HL-60 (cell line): ENCODE measurements at regions not wholly inside any gene's neighbourhood (a gene's known extent, or its start where the extent isn't known, plus 50 kb on each side); places are given as distances from the start of the nearest gene placed in this dataset.

Source experiments
- CTCF ChIP-seq: IDR thresholded peaks from one replicate; pipeline ENCODE4 v1.5.1; 2011; ENCODE audit warnings: low read length, control low read depth, inconsistent platforms; ENCODE audit not compliant: insufficient read depth
- POLR2AphosphoS5 ChIP-seq: IDR thresholded peaks from 2 replicates; pipeline ENCODE4 v1.6.1; 2012; ENCODE audit warnings: low read depth

DNA sequence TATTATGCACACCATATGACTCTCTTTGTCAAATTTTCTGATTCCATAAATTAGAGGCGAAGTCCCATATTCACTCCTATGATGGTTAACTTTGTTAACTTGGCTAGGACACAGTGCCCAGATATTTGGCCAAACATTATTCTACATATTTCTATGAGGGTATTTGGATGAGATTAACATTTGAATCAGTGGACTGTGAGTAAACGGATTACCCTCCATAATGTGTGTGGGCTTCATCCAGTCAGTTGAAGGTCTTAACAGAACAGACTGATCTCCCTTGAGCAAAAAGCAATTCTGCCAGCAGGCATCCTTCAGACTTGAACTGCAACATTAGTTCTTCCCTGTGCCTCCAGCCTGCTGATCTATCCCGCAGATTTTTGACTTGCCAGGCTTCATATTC lies 69.9 kb downstream of the FZD4 start:
- TF ChIP-seq POLR2AphosphoS5 (no peak), CTCF (no peak)
